Neuronal stem cell (in vitro differentiated cells): ENCODE measurements at regions not wholly inside any gene's neighbourhood (a gene's known extent, or its start where the extent isn't known, plus 50 kb on each side); places are given as distances from the start of the nearest gene placed in this dataset.
"Not testable (repeated sequence)": the region's sequence is repeated elsewhere in the genome, so short reads cannot be mapped to it uniquely, and the experiment has no call there.

Experiments used
- DNase-seq: peaks from one replicate; pipeline ENCODE4 v3.0.0-alpha.2; 2013; ENCODE audit warnings: low spot score
- H2AFZ ChIP-seq: one replicate; pipeline ENCODE4 v1.6.1; 2013; ENCODE audit warnings: mild to moderate bottlenecking, low read length, inconsistent platforms
- H2AK5ac ChIP-seq: 2 replicates; pipeline ENCODE4 v1.6.1; 2013; ENCODE audit warnings: low read depth, mild to moderate bottlenecking, inconsistent platforms, low read length, moderate library complexity, mixed read lengths
- H2BK120ac ChIP-seq: 2 replicates; pipeline ENCODE4 v1.6.1; 2013; ENCODE audit warnings: low read depth, mild to moderate bottlenecking, inconsistent platforms, low read length, moderate library complexity, mixed read lengths
- H2BK12ac ChIP-seq: one replicate; pipeline ENCODE4 v1.6.1; 2013; ENCODE audit warnings: low read length, inconsistent platforms
- H2BK15ac ChIP-seq: 2 replicates; pipeline ENCODE4 v1.6.1; 2013; ENCODE audit warnings: mild to moderate bottlenecking, low read length, inconsistent platforms, mixed read lengths
- H2BK5ac ChIP-seq: one replicate; pipeline ENCODE4 v1.6.1; 2013; ENCODE audit warnings: inconsistent platforms, mild to moderate bottlenecking, low read length, moderate library complexity
- H3K14ac ChIP-seq: one replicate; pipeline ENCODE4 v1.6.1; 2013; ENCODE audit warnings: low read length, inconsistent platforms
- H3K18ac ChIP-seq: 2 replicates; pipeline ENCODE4 v1.6.1; 2013; ENCODE audit warnings: low read length, inconsistent platforms
- H3K23ac ChIP-seq: 2 replicates; pipeline ENCODE4 v1.6.1; 2013; ENCODE audit warnings: low read depth, mild to moderate bottlenecking, mixed read lengths, low read length, inconsistent platforms; ENCODE audit not compliant: poor library complexity
- H3K27ac ChIP-seq: replicated peaks from 3 replicates; pipeline ENCODE4 v1.5.1; 2013; ENCODE audit warnings: low read length, inconsistent platforms
- H3K27me3 ChIP-seq, 3 experiments: 2 replicates each; pipeline ENCODE4 v1.6.1; 2013; ENCODE audit warnings: low read length in 3 of 3, mild to moderate bottlenecking in 2 of 3, inconsistent platforms in 1 of 3, low read depth in 1 of 3, mixed read lengths in 1 of 3, moderate library complexity in 1 of 3; ENCODE audit not compliant: control insufficient read depth in 3 of 3, insufficient read depth in 3 of 3
- H3K36me3 ChIP-seq, 2 donors: replicated peaks in 1 of 2; 2 replicates each; pipeline ENCODE4 v1.6.1; 2013; ENCODE audit warnings: low read length in 2 of 2; ENCODE audit not compliant: control insufficient read depth in 2 of 2, insufficient read depth in 2 of 2
- H3K4ac ChIP-seq: 2 replicates; pipeline ENCODE4 v1.6.1; 2013; ENCODE audit warnings: inconsistent platforms, mild to moderate bottlenecking, low read length, moderate library complexity
- H3K4me1 ChIP-seq, 2 donors: 1 replicate in 1 of 2; 2 replicates in 1 of 2; pipeline ENCODE4 v1.6.1; 2013; ENCODE audit warnings: low read length in 2 of 2, low read depth in 1 of 2; ENCODE audit not compliant: control insufficient read depth in 2 of 2, insufficient read depth in 1 of 2
- H3K4me2 ChIP-seq: one replicate; pipeline ENCODE4 v1.6.1; 2013; ENCODE audit warnings: mild to moderate bottlenecking, low read length, inconsistent platforms; ENCODE audit not compliant: insufficient read depth, poor library complexity, severe bottlenecking
- H3K4me3 ChIP-seq, 2 donors: 2 replicates each; pipeline ENCODE4 v1.5.1; 2013; ENCODE audit warnings: low read length in 2 of 2, mild to moderate bottlenecking in 2 of 2, inconsistent platforms in 1 of 2, moderate library complexity in 1 of 2
- H3K79me1 ChIP-seq: one replicate; pipeline ENCODE4 v1.6.1; 2013; ENCODE audit warnings: low read depth, mild to moderate bottlenecking, inconsistent platforms, low read length, moderate library complexity
- H3K9ac ChIP-seq: one replicate; pipeline ENCODE4 v1.6.1; 2013; ENCODE audit warnings: mild to moderate bottlenecking, low read depth, low read length, inconsistent platforms; ENCODE audit not compliant: poor library complexity
- H3K9me3 ChIP-seq, 2 donors: replicated peaks in 1 of 2; 2 replicates each; pipeline versions ENCODE3 to v1.6.1; 2013; ENCODE audit warnings: low read length in 2 of 2, mild to moderate bottlenecking in 2 of 2, inconsistent platforms in 1 of 2, low read depth in 1 of 2, mixed read lengths in 1 of 2, moderate library complexity in 1 of 2; ENCODE audit not compliant: control insufficient read depth in 2 of 2, insufficient read depth in 1 of 2
- H4K8ac ChIP-seq: one replicate; pipeline ENCODE4 v1.6.1; 2013; ENCODE audit warnings: low read depth, mild to moderate bottlenecking, inconsistent platforms, low read length, moderate library complexity
- H4K91ac ChIP-seq: one replicate; pipeline ENCODE4 v1.6.1; 2013; ENCODE audit warnings: low read length, low read depth, mild to moderate bottlenecking, inconsistent platforms; ENCODE audit not compliant: poor library complexity
- WGBS, 2 donors: extraction: QIAGEN DNeasy Blood & Tissue Kit; methylation state at CpG; one replicate each; pipeline ENCODE4 v1.1.7; 2013; ENCODE audit warnings: missing lambda C conversion rate in 2 of 2, mixed read lengths in 1 of 2; ENCODE audit not compliant: insufficient read length in 2 of 2, insufficient replicate concordance in 1 of 2; ENCODE audit errors: extremely low coverage in 2 of 2; 5-methylcytosine and 5-hydroxymethylcytosine counted together

DNA sequence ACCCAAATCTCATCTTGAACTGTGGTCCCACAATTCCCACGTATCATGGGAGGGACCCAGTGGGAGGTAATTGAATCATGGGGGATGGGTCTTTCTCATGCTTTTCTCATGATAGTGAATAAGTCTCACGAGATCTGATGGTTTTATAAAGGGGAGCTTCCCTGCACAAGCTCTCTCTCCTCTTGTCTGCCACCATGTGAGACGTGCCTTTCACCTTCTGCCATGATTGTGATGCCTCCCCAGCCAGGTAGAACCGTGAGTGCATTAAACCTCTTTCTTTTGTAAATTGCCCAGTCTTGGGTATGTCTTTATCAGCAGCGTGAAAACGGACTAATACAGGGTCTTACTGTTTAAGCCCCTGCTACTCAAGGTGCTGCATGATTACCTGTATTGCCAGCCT, 98.8 kb upstream of the PDHA1 start:
- not testable (repeated sequence) for H2BK120ac ChIP-seq, H3K9ac ChIP-seq, H2BK12ac ChIP-seq, H2BK5ac ChIP-seq, H3K4me2 ChIP-seq, H3K4ac ChIP-seq, DNase-seq, H2AFZ ChIP-seq, H4K91ac ChIP-seq, H3K79me1 ChIP-seq, H3K27me3 ChIP-seq, H3K4me3 ChIP-seq, H3K18ac ChIP-seq, H3K9me3 ChIP-seq, H3K14ac ChIP-seq, H2AK5ac ChIP-seq, H3K23ac ChIP-seq, H3K4me1 ChIP-seq, H4K8ac ChIP-seq, H3K27ac ChIP-seq, H2BK15ac ChIP-seq, H3K36me3 ChIP-seq
- no CpG with 5 or more reads among the region's 6 CpGs for WGBS, 2 donors

GRCh38 chrX:19245711-19246269, 97.9 kb upstream of the PDHA1 start:
- no peak overlapping the region for H3K4ac ChIP-seq
- H2BK120ac ChIP-seq, result no peak overlapping the region
- DNase-seq, result no peak
- peaks cover 0 to 4% (median 0%) of the 10 kb centered on the region in 3 experiments for H3K27me3 ChIP-seq
- H3K23ac ChIP-seq, result no peak overlapping the region
- no peak overlapping the region for H3K27ac ChIP-seq
- H4K8ac ChIP-seq, result no peak overlapping the region
- no peaks in the 10 kb centered on the region for H3K36me3 ChIP-seq
- H3K4me2 ChIP-seq, result no peak overlapping the region
- no peak overlapping the region for H2BK5ac ChIP-seq
- H2BK12ac ChIP-seq, result no peak overlapping the region
- H3K18ac ChIP-seq, result no peak overlapping the region
- no peak overlapping the region for H2AFZ ChIP-seq
- H3K4me3 ChIP-seq, result no peak overlapping the region
- no peak overlapping the region for H2BK15ac ChIP-seq
- H4K91ac ChIP-seq, result no peak overlapping the region
- no peak overlapping the region for H2AK5ac ChIP-seq
- H3K4me1 ChIP-seq, result no peaks in the 10 kb centered on the region
- H3K14ac ChIP-seq, result no peak overlapping the region
- H3K9me3 ChIP-seq, result no peaks in the 10 kb centered on the region
- no peaks in the 10 kb centered on the region for H3K79me1 ChIP-seq
- H3K9ac ChIP-seq, result no peak overlapping the region
- WGBS, 2 donors, result no CpG with 5 or more reads among the region's 4 CpGs

DNA sequence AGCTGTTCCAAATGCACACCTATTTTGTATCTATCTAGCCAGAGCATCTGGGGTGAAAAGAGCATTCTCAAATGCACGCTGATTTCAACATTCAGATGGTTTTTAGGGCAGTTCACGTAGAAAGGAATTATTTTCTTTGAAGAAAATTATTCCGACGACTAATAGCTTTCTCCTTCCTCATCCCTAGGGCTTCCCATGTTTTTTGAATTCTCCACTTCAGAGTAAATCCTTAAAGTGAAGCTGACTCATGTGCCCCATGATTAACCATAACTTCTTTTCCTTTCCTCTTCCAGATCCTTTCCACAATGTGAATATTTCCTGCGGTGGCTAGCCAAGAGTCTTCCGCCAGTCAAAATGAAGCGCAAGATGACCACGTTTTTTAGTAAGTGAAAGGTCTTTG, 86.7 kb upstream of the PDHA1 start:
- H2AK5ac ChIP-seq, result no peak overlapping the region
- H3K36me3 ChIP-seq, result no peaks in the 10 kb centered on the region
- no peak overlapping the region for H2AFZ ChIP-seq
- no peak overlapping the region for H4K91ac ChIP-seq
- no peak overlapping the region for H3K18ac ChIP-seq
- no peak overlapping the region for H2BK5ac ChIP-seq
- H4K8ac ChIP-seq, result no peak overlapping the region
- H3K14ac ChIP-seq, result no peak overlapping the region
- no peak overlapping the region for H2BK120ac ChIP-seq
- DNase-seq, result no peak
- WGBS, 2 donors, result no CpG with 5 or more reads among the region's 8 CpGs
- H3K4me2 ChIP-seq, result no peak overlapping the region
- no peak overlapping the region for H3K4ac ChIP-seq
- no peak overlapping the region for H2BK12ac ChIP-seq
- H3K9me3 ChIP-seq, result no peaks in the 10 kb centered on the region
- H3K4me3 ChIP-seq, result no peak overlapping the region
- no peaks in the 10 kb centered on the region for H3K79me1 ChIP-seq
- no peak overlapping the region for H2BK15ac ChIP-seq
- H3K4me1 ChIP-seq, result no peaks in the 10 kb centered on the region
- H3K27me3 ChIP-seq, result no peaks in the 10 kb centered on the region
- H3K23ac ChIP-seq, result no peak overlapping the region
- no peak overlapping the region for H3K27ac ChIP-seq
- no peak overlapping the region for H3K9ac ChIP-seq

- not testable (repeated sequence) for H3K79me1 ChIP-seq, H2BK5ac ChIP-seq, H3K14ac ChIP-seq, H3K4me3 ChIP-seq, H3K27me3 ChIP-seq, H3K9ac ChIP-seq, H3K18ac ChIP-seq, H3K23ac ChIP-seq, H3K9me3 ChIP-seq, H2BK15ac ChIP-seq, H2BK120ac ChIP-seq, H3K27ac ChIP-seq, H4K8ac ChIP-seq, H3K36me3 ChIP-seq, H3K4me1 ChIP-seq, H4K91ac ChIP-seq, H2AFZ ChIP-seq, H3K4me2 ChIP-seq, H2BK12ac ChIP-seq, DNase-seq, H3K4ac ChIP-seq, H2AK5ac ChIP-seq
- no CpG with 5 or more reads among the region's 10 CpGs for WGBS, 2 donors
These were observed 82.7 kb upstream of the PDHA1 start for GRCh38 chrX:19261026-19261425.
